ENCODE measurements at regions not wholly inside any gene's neighbourhood (a gene's known extent, or its start where the extent isn't known, plus 50 kb on each side); places are given as distances from the start of the nearest gene placed in this dataset.

- no peak overlapping the region for H3K4me3 ChIP-seq (ENCODE audit: low read depth, low read length)
- TF ChIP-seq CTCF (IDR thresholded peaks at IDR 0.05; ENCODE audit: low read depth, low read length): no peak
These were observed 186.3 kb upstream of the EGLN3 start for GRCh38 chr14:34137001-34137745.

GRCh38 chr14:34135492-34135891 is 184.6 kb upstream of the EGLN3 start:
- TF ChIP-seq CTCF (IDR thresholded peaks at IDR 0.05; ENCODE audit: low read depth, low read length): no peak
- no peak overlapping the region for H3K4me3 ChIP-seq (ENCODE audit: low read depth, low read length)

- TF ChIP-seq CTCF (IDR thresholded peaks at IDR 0.05; ENCODE audit: low read depth, low read length): no peak
- no peak overlapping the region for H3K4me3 ChIP-seq (ENCODE audit: low read depth, low read length)
These were observed 183.6 kb upstream of the EGLN3 start for GRCh38 chr14:34134484-34134883.

GRCh38 chr14:34129927-34130552 is 179.2 kb upstream of the EGLN3 start:
- no peak for TF ChIP-seq CTCF (IDR thresholded peaks at IDR 0.05; ENCODE audit: low read depth, low read length)

GRCh38 chr14:34128665-34129064 is 177.8 kb upstream of the EGLN3 start:
- H3K4me3 ChIP-seq (ENCODE audit: low read depth, low read length): no peak overlapping the region

More at GRCh38 chr14:34129927-34130552, 179.2 kb upstream of the EGLN3 start:
- no peak overlapping the region for H3K4me3 ChIP-seq (ENCODE audit: low read depth, low read length)

GRCh38 chr14:34126586-34126985 is 175.7 kb upstream of the EGLN3 start:
- no peak overlapping the region for H3K4me3 ChIP-seq (ENCODE audit: low read depth, low read length)
- TF ChIP-seq CTCF (IDR thresholded peaks at IDR 0.05; ENCODE audit: low read depth, low read length): no peak

More at GRCh38 chr14:34128665-34129064, 177.8 kb upstream of the EGLN3 start:
- TF ChIP-seq CTCF (IDR thresholded peaks at IDR 0.05; ENCODE audit: low read depth, low read length): no peak

- TF ChIP-seq CTCF (IDR thresholded peaks at IDR 0.05; ENCODE audit: low read depth, low read length): no peak
- H3K4me3 ChIP-seq (ENCODE audit: low read depth, low read length): no peak overlapping the region
These were observed 173.7 kb upstream of the EGLN3 start for GRCh38 chr14:34124585-34124984.
